ENCODE measurements at regions not wholly inside any gene's neighbourhood (a gene's known extent, or its start where the extent isn't known, plus 50 kb on each side); places are given as distances from the start of the nearest gene placed in this dataset.

- Histone ChIP-seq H4K20me1 (ENCODE audit: insufficient read depth, low read length, poor library complexity, severe bottlenecking) (no peaks in the 10 kb centered on the region), H3K27me3 (ENCODE audit: insufficient read depth, low read length, poor library complexity, severe bottlenecking) (no peaks in the 10 kb centered on the region), H3K9me2 (replicated peaks; ENCODE audit: low read depth, low read length) (no peaks in the 10 kb centered on the region), H3K4me3 (ENCODE audit: low read length, poor library complexity, severe bottlenecking) (no peak overlapping the region), H3K4me2 (ENCODE audit: low read depth, low read length, poor library complexity, severe bottlenecking) (no peak overlapping the region), H3K79me2 (ENCODE audit: insufficient read depth, low read length) (no peaks in the 10 kb centered on the region), H2AFZ (ENCODE audit: low read length) (no peak overlapping the region), H3K36me3 (ENCODE audit: insufficient read depth, low read length) (no peaks in the 10 kb centered on the region), H3F3A (ENCODE audit: low read depth) (no peaks in the 10 kb centered on the region), H3K4me1 (ENCODE audit: insufficient read depth, low read length, poor library complexity, severe bottlenecking) (no peaks in the 10 kb centered on the region), H3K9me3 (ENCODE audit: insufficient read depth, low read depth, low read length) (no peaks in the 10 kb centered on the region), H3K9ac (ENCODE audit: low read depth, low read length, poor library complexity, severe bottlenecking) (no peak overlapping the region)
- TF ChIP-seq CTCF (conservative IDR thresholded peaks at IDR 0.05; ENCODE audit: low read length) (no peak), EZH2phosphoT487 (IDR thresholded peaks at IDR 0.05; ENCODE audit: borderline replicate concordance) (no peak)
Observed at GRCh38 chr2:42856891-42857632, 64.7 kb upstream of the HAAO start.

GRCh38 chr2:42856106-42856860, 63.9 kb upstream of the HAAO start:
- H3K79me2 ChIP-seq (ENCODE audit: insufficient read depth, low read length): no peaks in the 10 kb centered on the region
- H3K9me2 ChIP-seq (replicated peaks; ENCODE audit: low read depth, low read length): no peaks in the 10 kb centered on the region
- no peaks in the 10 kb centered on the region for H3K4me1 ChIP-seq (ENCODE audit: insufficient read depth, low read length, poor library complexity, severe bottlenecking)
- H3K27me3 ChIP-seq (ENCODE audit: insufficient read depth, low read length, poor library complexity, severe bottlenecking): no peaks in the 10 kb centered on the region
- no peaks in the 10 kb centered on the region for H3K36me3 ChIP-seq (ENCODE audit: insufficient read depth, low read length)
- H3F3A ChIP-seq (ENCODE audit: low read depth): no peaks in the 10 kb centered on the region
- TF ChIP-seq CTCF (conservative IDR thresholded peaks at IDR 0.05; ENCODE audit: low read length) (no peak), EZH2phosphoT487 (IDR thresholded peaks at IDR 0.05; ENCODE audit: borderline replicate concordance) (no peak)
- H3K4me3 ChIP-seq (ENCODE audit: low read length, poor library complexity, severe bottlenecking): no peak overlapping the region
- H3K9ac ChIP-seq (ENCODE audit: low read depth, low read length, poor library complexity, severe bottlenecking): no peak overlapping the region
- H4K20me1 ChIP-seq (ENCODE audit: insufficient read depth, low read length, poor library complexity, severe bottlenecking): no peaks in the 10 kb centered on the region
- no peak overlapping the region for H3K4me2 ChIP-seq (ENCODE audit: low read depth, low read length, poor library complexity, severe bottlenecking)
- no peak overlapping the region for H2AFZ ChIP-seq (ENCODE audit: low read length)
- no peaks in the 10 kb centered on the region for H3K9me3 ChIP-seq (ENCODE audit: insufficient read depth, low read depth, low read length)

- H3K4me1 ChIP-seq (ENCODE audit: insufficient read depth, low read length, poor library complexity, severe bottlenecking): no peaks in the 10 kb centered on the region
- no peaks in the 10 kb centered on the region for H4K20me1 ChIP-seq (ENCODE audit: insufficient read depth, low read length, poor library complexity, severe bottlenecking)
- H3F3A ChIP-seq (ENCODE audit: low read depth): no peaks in the 10 kb centered on the region
- H3K9me2 ChIP-seq (replicated peaks; ENCODE audit: low read depth, low read length): no peaks in the 10 kb centered on the region
- H3K79me2 ChIP-seq (ENCODE audit: insufficient read depth, low read length): no peaks in the 10 kb centered on the region
- no peak overlapping the region for H3K4me3 ChIP-seq (ENCODE audit: low read length, poor library complexity, severe bottlenecking)
- no peaks in the 10 kb centered on the region for H3K27me3 ChIP-seq (ENCODE audit: insufficient read depth, low read length, poor library complexity, severe bottlenecking)
- no peak for TF ChIP-seq EZH2phosphoT487 (IDR thresholded peaks at IDR 0.05; ENCODE audit: borderline replicate concordance)
- TF ChIP-seq CTCF (conservative IDR thresholded peaks at IDR 0.05; ENCODE audit: low read length): no peak
- no peak overlapping the region for H3K4me2 ChIP-seq (ENCODE audit: low read depth, low read length, poor library complexity, severe bottlenecking)
- no peaks in the 10 kb centered on the region for H3K36me3 ChIP-seq (ENCODE audit: insufficient read depth, low read length)
- no peak overlapping the region for H3K9ac ChIP-seq (ENCODE audit: low read depth, low read length, poor library complexity, severe bottlenecking)
- H2AFZ ChIP-seq (ENCODE audit: low read length): no peak overlapping the region
- no peaks in the 10 kb centered on the region for H3K9me3 ChIP-seq (ENCODE audit: insufficient read depth, low read depth, low read length)
Observed at GRCh38 chr2:42855221-42855970, 63.0 kb upstream of the HAAO start.

Data from Loucy (cell line).